DOHH2 (cell line): ENCODE measurements at regions not wholly inside any gene's neighbourhood (a gene's known extent, or its start where the extent isn't known, plus 50 kb on each side); places are given as distances from the start of the nearest gene placed in this dataset.
"Not testable (repeated sequence)": the region's sequence is repeated elsewhere in the genome, so short reads cannot be mapped to it uniquely, and the experiment has no call there.

Experiments
- H3F3A ChIP-seq: fragments of 200-600 bp; sonication (generic), shearing (Covaris generic); 2 replicates; pipeline ENCODE4 v1.6.0; 2016; ENCODE audit warnings: antibody characterized with exemption, mild to moderate bottlenecking; ENCODE audit not compliant: control insufficient read depth, insufficient read depth
- H3K27ac ChIP-seq: fragments of 200-600 bp; sonication (generic); 2 replicates; pipeline ENCODE4 v1.5.1; 2014; ENCODE audit warnings: low read depth, mild to moderate bottlenecking, low read length, moderate library complexity
- H3K27me3 ChIP-seq: fragments of 200-600 bp; sonication (generic); 2 replicates; pipeline ENCODE4 v1.6.1; 2014; ENCODE audit warnings: mild to moderate bottlenecking, low read length, mixed read lengths; ENCODE audit not compliant: control insufficient read depth
- H3K36me3 ChIP-seq: fragments of 200-600 bp; sonication (generic); 2 replicates; pipeline ENCODE4 v1.6.1; 2014; ENCODE audit warnings: mild to moderate bottlenecking, low read length, moderate library complexity, mixed read lengths; ENCODE audit not compliant: control insufficient read depth
- H3K4me1 ChIP-seq: fragments of 200-600 bp; sonication (generic); 2 replicates; pipeline ENCODE4 v1.6.1; 2014; ENCODE audit warnings: mild to moderate bottlenecking, low read length, mixed read lengths; ENCODE audit not compliant: control insufficient read depth
- H3K4me2 ChIP-seq: fragments of 200-600 bp; sonication (generic); 2 replicates; pipeline ENCODE4 v1.6.0; 2014; ENCODE audit warnings: mild to moderate bottlenecking, low read length, moderate library complexity
- H3K4me3 ChIP-seq: fragments of 200-600 bp; sonication (generic); 2 replicates; pipeline ENCODE4 v1.5.1; 2014; ENCODE audit warnings: mild to moderate bottlenecking, low read length, mixed read lengths
- H3K79me2 ChIP-seq: fragments of 200-600 bp; sonication (generic); 2 replicates; pipeline ENCODE4 v1.6.1; 2014; ENCODE audit warnings: mild to moderate bottlenecking, low read length, mixed read lengths; ENCODE audit not compliant: control insufficient read depth
- H3K9me2 ChIP-seq: fragments of 200-600 bp; sonication (generic); replicated peaks from 2 replicates; pipeline ENCODE4 v1.6.1; 2014; ENCODE audit warnings: mild to moderate bottlenecking, low read length, mixed read lengths; ENCODE audit not compliant: control insufficient read depth
- H3K9me3 ChIP-seq: fragments of 200-600 bp; sonication (generic); 2 replicates; pipeline ENCODE4 v1.6.1; 2014; ENCODE audit warnings: antibody characterized with exemption, low read length, mixed read lengths; ENCODE audit not compliant: control insufficient read depth, insufficient read depth
- H4K20me1 ChIP-seq: fragments of 200-600 bp; sonication (generic); 2 replicates; pipeline ENCODE4 v1.6.0; 2014; ENCODE audit warnings: low read depth, mild to moderate bottlenecking, antibody characterized with exemption, low read length, moderate library complexity; ENCODE audit not compliant: control insufficient read depth, insufficient read depth
- CTCF ChIP-seq: fragments of 200-600 bp; sonication (generic); IDR thresholded peaks from one replicate; pipeline ENCODE4 v1.5.1; 2014; ENCODE audit warnings: antibody characterized with exemption, mild to moderate bottlenecking, low read depth, low read length; ENCODE audit not compliant: poor library complexity, severe bottlenecking
- EZH2phosphoT487 ChIP-seq: fragments of 200-600 bp; sonication (generic); IDR thresholded peaks from 2 replicates; pipeline ENCODE4 v1.6.1; 2017; ENCODE audit warnings: borderline replicate concordance, mild to moderate bottlenecking, antibody characterized with exemption, low read length, moderate library complexity, mixed read lengths

DNA sequence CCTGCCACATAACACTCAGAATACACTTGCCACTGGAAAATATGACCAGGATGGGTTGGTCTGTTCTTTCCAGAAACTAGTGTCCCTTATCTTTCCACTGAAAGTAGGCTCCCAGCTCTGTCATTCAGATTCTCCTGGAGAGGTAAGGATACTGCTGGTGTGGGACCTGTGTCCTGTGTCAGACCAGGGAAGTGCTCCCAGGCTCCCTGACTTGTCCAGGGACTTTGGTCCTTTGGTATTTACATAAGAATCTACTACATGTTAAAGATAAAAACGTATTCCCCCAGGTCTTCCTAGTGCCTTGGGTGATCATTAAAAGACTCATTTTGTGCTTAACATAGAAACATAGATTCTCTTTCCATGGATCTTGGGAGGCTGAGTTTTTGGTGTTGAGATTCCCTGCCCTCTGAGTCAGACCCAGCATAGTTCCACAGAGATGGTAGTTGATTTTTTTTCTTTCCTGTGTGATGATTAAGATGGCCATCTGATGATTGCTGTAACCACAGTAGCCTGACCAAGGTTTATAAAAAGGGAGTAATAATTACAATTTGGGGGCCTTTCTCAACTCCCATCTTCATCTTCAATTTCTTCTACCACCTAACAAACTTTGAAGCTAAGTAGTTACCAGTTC is 159.8 kb upstream of the JADE1 start:
- Histone ChIP-seq H3K9me2 (no peaks in the 10 kb centered on the region), H3K9me3 (peaks cover 6% of the 10 kb centered on the region), H3K27me3 (no peaks in the 10 kb centered on the region), H3K4me2 (no peak overlapping the region), H4K20me1 (no peaks in the 10 kb centered on the region), H3K4me1 (no peaks in the 10 kb centered on the region), H3K4me3 (no peak overlapping the region), H3K36me3 (no peaks in the 10 kb centered on the region), H3K79me2 (no peaks in the 10 kb centered on the region), H3K27ac (no peak overlapping the region), H3F3A (no peaks in the 10 kb centered on the region)
- TF ChIP-seq EZH2phosphoT487 = no peak
- TF ChIP-seq CTCF = no peak

GRCh38 chr4:128649161-128649560 is 160.3 kb upstream of the JADE1 start:
- H3K4me2 ChIP-seq = no peak overlapping the region
- H3K4me3 ChIP-seq = no peak overlapping the region
- H3K27ac ChIP-seq = no peak overlapping the region
- H3K9me2 ChIP-seq = no peaks in the 10 kb centered on the region
- no peaks in the 10 kb centered on the region for H3K36me3 ChIP-seq
- H3K9me3 ChIP-seq = peaks cover under 1% of the 10 kb centered on the region
- H3K27me3 ChIP-seq = no peaks in the 10 kb centered on the region
- no peaks in the 10 kb centered on the region for H3K4me1 ChIP-seq
- TF ChIP-seq EZH2phosphoT487 = no peak
- H3F3A ChIP-seq = no peaks in the 10 kb centered on the region
- H4K20me1 ChIP-seq = no peaks in the 10 kb centered on the region
- no peaks in the 10 kb centered on the region for H3K79me2 ChIP-seq

GRCh38 chr4:128648021-128648420 is 161.5 kb upstream of the JADE1 start:
- Histone ChIP-seq H3K9me2 (no peaks in the 10 kb centered on the region), H3K27ac (no peak overlapping the region), H3K4me2 (no peak overlapping the region), H4K20me1 (no peaks in the 10 kb centered on the region), H3K36me3 (no peaks in the 10 kb centered on the region), H3K4me3 (no peak overlapping the region), H3K9me3 (no peaks in the 10 kb centered on the region), H3K79me2 (no peaks in the 10 kb centered on the region), H3K4me1 (no peaks in the 10 kb centered on the region), H3F3A (no peaks in the 10 kb centered on the region), H3K27me3 (no peaks in the 10 kb centered on the region)
- TF ChIP-seq EZH2phosphoT487 (no peak), CTCF (no peak)

- not testable (repeated sequence) for H3K4me2 ChIP-seq, H3K9me2 ChIP-seq, H3K9me3 ChIP-seq
Measured at GRCh38 chr4:128646893-128647292, 162.6 kb upstream of the JADE1 start.

GRCh38 chr4:128644693-128645654 is 164.5 kb upstream of the JADE1 start:
- not testable (repeated sequence) for H4K20me1 ChIP-seq, H3K9me3 ChIP-seq, H3K27ac ChIP-seq, H3K36me3 ChIP-seq, H3K4me3 ChIP-seq, H3K9me2 ChIP-seq, H3F3A ChIP-seq, H3K79me2 ChIP-seq, H3K4me2 ChIP-seq, H3K4me1 ChIP-seq, H3K27me3 ChIP-seq

More at GRCh38 chr4:128646893-128647292, 162.6 kb upstream of the JADE1 start:
- H3K4me1 ChIP-seq, H3F3A ChIP-seq, H3K36me3 ChIP-seq, H3K27me3 ChIP-seq, H4K20me1 ChIP-seq, H3K79me2 ChIP-seq, H3K27ac ChIP-seq, H3K4me3 ChIP-seq: not testable (repeated sequence)

DNA sequence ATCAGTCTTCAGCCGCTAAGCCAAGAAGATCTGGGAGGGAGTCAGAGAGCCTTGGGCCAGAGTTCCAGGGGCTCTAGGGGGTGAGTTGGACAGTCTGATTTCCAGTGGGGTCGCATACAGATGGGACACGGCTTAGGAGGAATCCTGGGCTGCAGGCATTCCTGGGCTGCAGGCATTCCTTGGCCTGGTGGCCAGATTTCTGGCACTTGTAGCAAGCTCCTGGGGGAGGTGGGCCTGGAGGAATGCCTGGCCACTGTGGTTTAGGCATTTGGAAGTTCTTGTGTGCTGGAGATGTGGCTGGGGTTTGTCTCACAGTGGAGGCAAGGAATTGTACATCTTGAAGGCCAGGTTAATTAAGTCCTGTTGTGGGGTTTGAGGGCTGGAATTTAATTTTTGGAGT is 165.4 kb upstream of the JADE1 start:
- not testable (repeated sequence) for H3K4me3 ChIP-seq, H4K20me1 ChIP-seq, H3K4me2 ChIP-seq, H3K27me3 ChIP-seq, H3K36me3 ChIP-seq, H3K4me1 ChIP-seq, H3K79me2 ChIP-seq, H3F3A ChIP-seq, H3K9me3 ChIP-seq, H3K27ac ChIP-seq, H3K9me2 ChIP-seq
